ENCODE measurements at regions not wholly inside any gene's neighbourhood (a gene's known extent, or its start where the extent isn't known, plus 50 kb on each side); places are given as distances from the start of the nearest gene placed in this dataset.

GRCh38 chr22:48171271-48171691 is 1408.8 kb downstream of the TBC1D22A start:
- no peak for TF ChIP-seq CTCF (IDR thresholded peaks at IDR 0.05; ENCODE audit: insufficient read depth, low read depth, low read length, missing control alignments)
- no peak overlapping the region for H3K4me3 ChIP-seq (ENCODE audit: low read length)
- DNase-seq (ENCODE audit: low read depth), result no peak

GRCh38 chr22:48169227-48169626 is 1406.8 kb downstream of the TBC1D22A start:
- no peak for TF ChIP-seq CTCF (IDR thresholded peaks at IDR 0.05; ENCODE audit: insufficient read depth, low read depth, low read length, missing control alignments)
- DNase-seq (ENCODE audit: low read depth), result no peak
- H3K4me3 ChIP-seq (ENCODE audit: low read length), result no peak overlapping the region

GRCh38 chr22:48167238-48167637 is 1404.8 kb downstream of the TBC1D22A start:
- no peak overlapping the region for H3K4me3 ChIP-seq (ENCODE audit: low read length)
- no peak for DNase-seq (ENCODE audit: low read depth)
- no peak for TF ChIP-seq CTCF (IDR thresholded peaks at IDR 0.05; ENCODE audit: insufficient read depth, low read depth, low read length, missing control alignments)

GRCh38 chr22:48161298-48161697 is 1398.8 kb downstream of the TBC1D22A start:
- no peak for DNase-seq (ENCODE audit: low read depth)
- H3K4me3 ChIP-seq (ENCODE audit: low read length), result no peak overlapping the region
- no peak for TF ChIP-seq CTCF (IDR thresholded peaks at IDR 0.05; ENCODE audit: insufficient read depth, low read depth, low read length, missing control alignments)

- no peak for DNase-seq (ENCODE audit: low read depth)
- no peak overlapping the region for H3K4me3 ChIP-seq (ENCODE audit: low read length)
- TF ChIP-seq CTCF (IDR thresholded peaks at IDR 0.05; ENCODE audit: insufficient read depth, low read depth, low read length, missing control alignments), result no peak
These were observed 1395.2 kb downstream of the TBC1D22A start for GRCh38 chr22:48157676-48158075.

GRCh38 chr22:48156603-48157355 is 1394.3 kb downstream of the TBC1D22A start:
- TF ChIP-seq CTCF (IDR thresholded peaks at IDR 0.05; ENCODE audit: insufficient read depth, low read depth, low read length, missing control alignments), result no peak
- no peak for DNase-seq (ENCODE audit: low read depth)
- no peak overlapping the region for H3K4me3 ChIP-seq (ENCODE audit: low read length)

- no peak overlapping the region for H3K4me3 ChIP-seq (ENCODE audit: low read length)
- no peak for DNase-seq (ENCODE audit: low read depth)
- no peak for TF ChIP-seq CTCF (IDR thresholded peaks at IDR 0.05; ENCODE audit: insufficient read depth, low read depth, low read length, missing control alignments)
These were observed 1393.0 kb downstream of the TBC1D22A start for GRCh38 chr22:48155446-48155845.

Data from epithelial cell of esophagus (primary cell).